ENCODE measurements at regions not wholly inside any gene's neighbourhood (a gene's known extent, or its start where the extent isn't known, plus 50 kb on each side); places are given as distances from the start of the nearest gene placed in this dataset.
"Not testable (repeated sequence)": the region's sequence is repeated elsewhere in the genome, so short reads cannot be mapped to it uniquely, and the experiment has no call there.

DNA sequence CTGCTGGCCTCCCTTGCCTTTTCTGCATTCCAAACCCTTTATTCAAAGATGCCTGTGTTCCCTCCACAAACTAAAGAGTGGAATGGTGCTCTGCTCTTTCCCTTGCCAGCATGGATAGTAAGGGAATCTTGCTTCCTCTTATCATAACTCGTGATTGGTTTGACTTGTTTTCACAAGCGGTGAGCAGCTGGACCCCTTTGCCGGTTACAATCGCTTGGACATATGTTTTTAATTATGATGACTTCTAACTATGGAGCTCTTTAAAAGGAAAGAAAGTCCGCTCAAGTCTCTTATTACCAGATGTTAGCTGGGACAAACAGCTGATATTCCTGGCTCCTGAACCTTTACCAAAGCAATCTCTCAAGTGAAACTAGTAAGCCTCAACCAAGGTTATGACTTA, 1094.7 kb downstream of the UQCRFS1 start:
- no peak for TF ChIP-seq ZNF274 (IDR thresholded peaks at IDR 0.05; ENCODE audit: low read depth, low read length)
- no peak overlapping the region for H3K4me3 ChIP-seq (ENCODE audit: low read length)

DNA sequence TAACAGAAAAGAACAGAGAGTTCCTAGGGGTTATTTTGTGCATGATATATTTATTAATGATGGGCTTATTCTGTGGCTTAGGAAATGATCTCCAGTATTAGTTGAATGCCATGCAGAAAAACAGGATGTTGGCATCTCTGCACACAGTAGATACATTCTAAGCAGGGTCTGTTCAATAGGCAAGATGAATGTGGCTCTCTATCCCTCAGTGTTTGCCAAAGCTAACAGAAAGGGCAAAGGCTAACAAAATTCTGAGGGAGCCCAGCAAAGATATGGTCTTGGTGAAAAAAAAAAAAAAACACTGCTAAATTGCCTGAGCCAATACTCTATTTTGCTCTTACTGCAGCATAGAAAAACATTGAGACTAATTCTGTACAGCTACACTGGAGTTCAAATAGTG, 1095.8 kb downstream of the UQCRFS1 start:
- H3K4me3 ChIP-seq (ENCODE audit: low read length), result no peak overlapping the region
- TF ChIP-seq ZNF274 (IDR thresholded peaks at IDR 0.05; ENCODE audit: low read depth, low read length), result no peak

DNA sequence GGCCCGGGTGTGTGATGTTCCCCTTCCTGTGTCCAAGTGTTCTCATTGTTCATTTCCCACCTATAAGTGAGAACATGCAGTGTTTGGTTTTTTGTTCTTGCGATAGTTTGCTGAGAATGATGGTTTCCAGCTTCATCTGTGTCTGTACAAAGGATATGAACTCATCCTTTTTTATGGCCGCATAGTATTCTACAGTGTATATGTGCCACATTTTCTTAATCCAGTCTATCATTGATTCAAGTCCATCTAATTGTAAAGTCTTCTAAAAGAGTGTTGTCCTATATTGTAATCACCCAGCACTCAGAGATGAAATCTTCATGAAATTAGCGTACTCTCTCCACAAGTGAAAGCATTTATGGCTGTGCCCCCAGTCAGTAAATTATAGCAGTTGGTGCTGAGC, 1096.6 kb downstream of the UQCRFS1 start:
- not testable (repeated sequence) for H3K4me3 ChIP-seq (ENCODE audit: low read length)

DNA sequence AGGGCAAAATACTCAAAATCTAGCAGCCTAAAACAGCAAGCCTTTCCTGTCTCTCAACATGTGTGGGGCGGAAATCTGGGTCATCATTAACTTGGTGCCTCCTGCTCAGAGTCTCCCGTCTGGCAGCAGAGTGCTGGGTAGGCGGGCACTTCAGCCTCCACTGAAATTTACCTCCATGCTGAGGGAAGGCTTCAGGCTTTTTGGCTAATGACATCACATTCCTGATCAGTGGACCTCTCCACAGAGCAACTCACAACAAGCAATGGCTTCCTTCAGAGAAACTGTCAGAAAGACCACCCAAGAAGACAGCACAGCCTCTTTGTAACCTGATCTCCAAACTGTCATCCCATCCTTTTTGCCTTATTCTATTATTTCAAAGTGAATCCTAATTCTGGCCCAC, 1109.0 kb downstream of the UQCRFS1 start:
- no peak for TF ChIP-seq ZNF274 (IDR thresholded peaks at IDR 0.05; ENCODE audit: low read depth, low read length)
- H3K4me3 ChIP-seq (ENCODE audit: low read length), result no peak overlapping the region

DNA sequence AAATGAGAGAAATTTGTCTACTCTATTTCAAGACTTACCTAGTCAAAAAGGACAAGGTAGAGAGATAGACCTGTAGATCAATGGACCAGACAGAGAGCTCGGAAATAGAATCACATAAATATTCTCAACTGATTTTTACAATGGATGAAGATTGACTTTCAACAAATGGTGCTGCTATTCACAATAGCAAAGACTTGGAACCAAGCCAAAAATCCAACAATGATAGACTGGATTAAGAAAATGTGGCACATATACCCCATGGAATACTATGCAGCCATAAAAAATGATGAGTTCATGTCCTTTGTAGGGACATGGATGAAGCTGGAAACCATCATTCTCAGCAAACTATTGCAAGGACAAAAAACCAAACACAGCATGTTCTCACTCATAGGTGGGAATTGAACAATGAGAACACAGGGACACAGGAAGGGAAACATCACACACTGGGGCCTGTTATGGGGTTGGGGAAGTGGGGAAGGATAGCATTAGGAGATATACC, 1128.2 kb downstream of the UQCRFS1 start:
- H3K4me3 ChIP-seq (ENCODE audit: low read length), result not testable (repeated sequence)

DNA sequence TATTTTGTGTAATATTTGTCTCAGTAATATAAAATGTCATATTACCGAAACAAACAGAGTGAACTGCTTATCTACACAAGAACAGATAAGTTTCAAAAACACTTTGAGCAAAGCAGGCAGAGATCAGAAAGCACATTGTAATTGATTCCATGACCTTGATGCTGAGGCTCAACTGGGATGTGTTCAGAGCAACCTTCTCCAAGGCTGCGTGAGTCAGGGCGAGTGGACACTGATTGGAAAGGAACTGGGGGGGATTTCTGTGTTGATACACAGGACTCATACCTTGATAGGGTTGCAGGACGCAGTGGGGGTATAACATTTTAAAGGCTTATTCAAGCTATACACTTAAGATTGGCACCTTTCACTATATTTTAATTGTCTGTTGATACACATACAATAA, 1136.3 kb downstream of the UQCRFS1 start:
- H3K4me3 ChIP-seq (ENCODE audit: low read length), result no peak overlapping the region
- no peak for TF ChIP-seq ZNF274 (IDR thresholded peaks at IDR 0.05; ENCODE audit: low read depth, low read length)

DNA sequence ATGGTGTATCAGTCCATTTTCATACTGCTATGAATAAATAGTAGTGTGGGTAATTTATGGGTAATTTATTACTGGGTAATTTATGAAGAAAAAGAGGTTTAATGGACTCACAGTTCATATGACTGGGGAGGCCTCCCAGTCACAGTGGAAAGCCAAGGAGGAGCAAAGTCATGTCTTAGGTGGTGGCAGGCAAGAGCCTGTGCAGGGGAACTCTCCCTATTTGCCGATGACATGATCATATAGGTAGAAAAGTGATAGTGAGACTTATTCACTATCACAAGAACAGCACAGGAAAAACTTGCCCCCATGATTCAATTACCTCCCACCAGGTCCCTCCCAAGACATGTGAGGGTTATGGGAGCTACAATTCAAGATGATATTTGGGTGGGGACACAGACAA, 1137.7 kb downstream of the UQCRFS1 start:
- no peak for TF ChIP-seq ZNF274 (IDR thresholded peaks at IDR 0.05; ENCODE audit: low read depth, low read length)
- H3K4me3 ChIP-seq (ENCODE audit: low read length), result no peak overlapping the region

DNA sequence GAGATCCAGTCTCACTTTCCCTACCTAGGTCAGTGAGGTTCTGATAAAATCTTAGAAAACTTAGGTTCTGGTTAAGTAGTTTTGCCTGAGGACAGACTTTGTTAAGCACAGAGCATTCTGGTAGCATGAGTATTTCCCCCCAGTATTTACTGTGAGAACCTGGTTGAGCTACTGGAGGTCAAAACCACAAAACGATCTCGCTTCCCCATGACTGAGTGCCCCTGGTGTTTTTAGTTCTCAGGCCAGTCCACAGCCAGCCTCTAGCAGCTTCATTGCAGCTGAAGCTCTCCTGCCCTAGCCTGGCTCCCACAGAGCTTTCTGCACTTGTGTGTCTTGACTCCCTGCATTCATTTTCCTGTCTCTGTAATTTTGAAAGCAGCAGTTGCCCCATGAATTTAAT, 1138.2 kb downstream of the UQCRFS1 start:
- TF ChIP-seq ZNF274 (IDR thresholded peaks at IDR 0.05; ENCODE audit: low read depth, low read length), result no peak
- H3K4me3 ChIP-seq (ENCODE audit: low read length), result no peak overlapping the region

DNA sequence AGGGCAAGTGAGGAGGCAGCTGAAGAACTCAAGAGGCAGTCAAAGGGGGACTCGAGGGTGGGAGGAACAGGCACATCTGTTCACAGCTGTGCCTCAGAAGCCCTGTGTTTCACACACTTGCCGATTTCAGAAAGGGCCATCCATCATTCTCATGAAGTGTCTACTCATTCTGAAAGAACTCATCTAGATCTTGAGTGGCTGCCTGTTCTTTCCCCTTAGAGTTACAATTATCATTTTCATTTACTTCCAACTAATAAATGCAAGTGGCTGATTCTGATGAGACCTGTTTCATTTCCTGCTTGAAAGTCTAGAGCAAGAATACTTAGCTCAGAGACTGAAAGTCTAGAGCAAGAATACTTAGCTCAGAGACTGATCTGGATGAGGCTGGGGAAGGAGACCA, 1145.1 kb downstream of the UQCRFS1 start:
- TF ChIP-seq ZNF274 (IDR thresholded peaks at IDR 0.05; ENCODE audit: low read depth, low read length), result no peak

DNA sequence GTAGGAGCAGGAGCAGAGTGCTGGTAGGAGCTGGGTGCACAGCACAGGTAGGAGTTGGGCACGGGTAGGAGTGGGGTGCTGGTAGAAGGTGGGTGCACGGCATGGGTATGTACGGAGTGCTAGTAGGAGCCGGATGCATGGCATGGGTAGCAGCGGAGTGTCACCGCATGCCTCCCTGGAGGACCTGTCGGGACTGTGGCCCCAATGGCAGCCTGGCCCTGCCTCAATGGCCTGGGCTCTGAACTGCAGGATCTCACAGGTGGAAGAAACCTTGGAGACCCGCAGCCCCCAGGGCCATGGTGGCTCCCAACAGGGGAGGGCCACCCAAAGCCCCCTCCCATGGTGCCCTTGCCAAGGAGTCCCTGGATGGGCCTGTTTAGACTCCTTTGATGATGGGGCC, 1146.0 kb downstream of the UQCRFS1 start:
- no peak for TF ChIP-seq ZNF274 (IDR thresholded peaks at IDR 0.05; ENCODE audit: low read depth, low read length)
- H3K4me3 ChIP-seq (ENCODE audit: low read length), result no peak overlapping the region

More for the DNA sequence above, 1145.1 kb downstream of the UQCRFS1 start:
- no peak overlapping the region for H3K4me3 ChIP-seq (ENCODE audit: low read length)

DNA sequence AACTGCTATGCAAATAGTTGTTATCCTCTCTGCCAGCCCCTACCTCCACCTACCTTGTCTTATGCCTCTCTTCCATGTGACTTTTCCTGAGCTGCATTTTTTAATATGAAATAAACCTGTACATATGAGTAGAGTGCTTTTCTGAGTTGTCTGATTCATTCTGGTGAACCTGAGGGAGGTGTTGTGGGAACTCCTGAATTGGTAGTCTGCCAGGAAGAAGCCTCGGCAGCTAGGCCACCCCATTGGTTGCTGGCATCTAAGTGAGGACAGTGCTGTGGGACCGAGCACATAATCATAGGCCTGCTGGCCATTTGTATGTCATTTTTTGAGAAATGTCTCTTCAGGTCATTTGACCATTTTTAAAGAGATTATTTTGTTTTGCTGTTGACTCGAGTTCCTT, 1146.8 kb downstream of the UQCRFS1 start:
- no peak overlapping the region for H3K4me3 ChIP-seq (ENCODE audit: low read length)
- no peak for TF ChIP-seq ZNF274 (IDR thresholded peaks at IDR 0.05; ENCODE audit: low read depth, low read length)

DNA sequence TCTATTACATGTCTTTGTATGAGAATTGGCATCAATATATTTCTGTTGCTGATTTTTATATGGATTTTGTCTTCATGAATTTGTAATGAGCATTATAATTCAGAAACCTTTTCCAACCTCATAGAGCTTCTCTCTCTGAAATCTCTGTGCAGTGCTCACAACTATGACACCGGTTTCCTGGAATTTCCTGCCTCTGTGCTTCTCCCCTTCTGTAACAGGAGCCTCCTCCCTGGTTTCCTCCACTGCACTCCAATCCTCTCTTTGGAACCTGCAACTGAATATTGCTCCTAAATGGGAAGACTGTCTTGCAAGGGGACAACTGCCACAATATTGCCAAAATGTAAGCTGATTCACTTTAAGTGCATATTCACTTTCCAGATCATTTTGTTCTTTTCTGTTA, 1147.9 kb downstream of the UQCRFS1 start:
- no peak overlapping the region for H3K4me3 ChIP-seq (ENCODE audit: low read length)
- TF ChIP-seq ZNF274 (IDR thresholded peaks at IDR 0.05; ENCODE audit: low read depth, low read length), result no peak

DNA sequence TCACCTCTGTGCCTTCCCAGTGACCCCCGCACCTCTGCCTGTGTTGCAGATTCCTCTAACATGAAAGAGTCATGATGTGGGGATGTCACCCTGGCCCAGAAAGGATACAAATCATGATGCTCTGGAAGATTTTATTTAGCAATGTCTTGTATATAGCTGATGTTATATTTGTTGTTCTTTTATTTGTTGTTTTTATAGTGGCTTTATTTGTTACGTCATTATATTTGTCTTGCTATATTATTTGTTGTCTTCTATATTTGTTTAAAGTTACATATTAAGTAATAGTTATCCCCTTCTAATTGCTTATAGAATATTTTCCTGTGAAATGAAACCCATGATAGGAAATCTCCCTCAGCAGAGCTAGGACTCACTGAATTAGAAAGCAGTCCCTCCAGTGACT, 1149.2 kb downstream of the UQCRFS1 start:
- H3K4me3 ChIP-seq (ENCODE audit: low read length), result no peak overlapping the region
- TF ChIP-seq ZNF274 (IDR thresholded peaks at IDR 0.05; ENCODE audit: low read depth, low read length), result no peak

DNA sequence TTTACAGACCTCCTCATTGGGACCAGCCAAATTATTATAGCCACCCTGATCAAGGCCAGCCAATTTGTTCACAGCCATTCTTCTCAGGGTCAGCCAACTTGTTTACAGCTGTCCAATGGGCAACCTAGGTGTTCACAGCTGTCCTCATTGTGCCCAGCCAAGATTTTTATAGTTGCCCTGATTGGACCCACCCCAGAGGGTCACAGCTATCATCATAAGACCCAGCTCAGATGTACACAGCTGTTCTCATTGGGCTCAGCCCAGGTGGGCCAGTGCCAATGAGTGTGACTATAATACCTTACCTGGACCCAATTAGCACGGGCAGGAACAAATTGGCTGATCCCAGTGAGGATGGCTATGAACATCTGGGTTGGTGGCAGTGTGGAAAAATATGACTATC, 1151.8 kb downstream of the UQCRFS1 start:
- no peak overlapping the region for H3K4me3 ChIP-seq (ENCODE audit: low read length)
- TF ChIP-seq ZNF274 (IDR thresholded peaks at IDR 0.05; ENCODE audit: low read depth, low read length), result no peak

DNA sequence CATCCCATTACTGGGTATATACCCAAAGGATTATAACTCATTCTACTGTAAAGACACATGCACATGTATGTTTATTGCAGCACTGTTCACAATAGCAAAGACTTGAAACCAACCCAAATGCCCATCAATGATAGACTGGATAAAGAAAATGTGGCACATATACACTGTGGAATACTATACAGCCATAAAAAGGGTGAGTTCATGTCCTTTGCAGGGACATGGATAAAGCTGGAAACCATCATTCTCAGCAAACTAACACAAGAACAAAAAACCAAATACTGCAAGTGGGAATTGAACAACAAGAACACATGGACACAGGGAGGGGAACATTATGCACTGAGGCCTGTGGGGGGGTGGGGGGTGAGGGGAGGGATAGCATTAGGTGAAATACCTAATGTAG, 1155.9 kb downstream of the UQCRFS1 start:
- H3K4me3 ChIP-seq (ENCODE audit: low read length), result not testable (repeated sequence)

DNA sequence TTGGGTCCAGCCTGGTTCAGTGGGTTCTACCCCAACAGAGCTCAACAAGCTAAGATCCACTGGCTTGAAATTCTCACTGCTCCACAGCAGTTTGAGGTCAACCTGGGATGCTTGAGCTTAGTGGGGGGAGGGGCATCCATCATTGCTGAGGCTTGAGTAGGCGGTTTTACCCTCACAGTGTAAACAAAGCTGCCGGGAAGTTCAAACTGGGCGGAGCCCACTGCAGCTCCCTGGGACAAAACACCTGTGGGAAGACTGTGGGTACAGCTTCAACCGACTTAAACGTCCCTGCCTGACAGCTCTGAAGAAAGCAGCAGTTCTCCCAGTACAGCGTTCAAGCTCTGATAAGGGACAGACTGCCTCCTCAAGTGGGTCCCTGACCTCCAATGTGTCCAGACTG, 1161.9 kb downstream of the UQCRFS1 start:
- no peak overlapping the region for H3K4me3 ChIP-seq (ENCODE audit: low read length)
- TF ChIP-seq ZNF274 (IDR thresholded peaks at IDR 0.05; ENCODE audit: low read depth, low read length), result no peak

DNA sequence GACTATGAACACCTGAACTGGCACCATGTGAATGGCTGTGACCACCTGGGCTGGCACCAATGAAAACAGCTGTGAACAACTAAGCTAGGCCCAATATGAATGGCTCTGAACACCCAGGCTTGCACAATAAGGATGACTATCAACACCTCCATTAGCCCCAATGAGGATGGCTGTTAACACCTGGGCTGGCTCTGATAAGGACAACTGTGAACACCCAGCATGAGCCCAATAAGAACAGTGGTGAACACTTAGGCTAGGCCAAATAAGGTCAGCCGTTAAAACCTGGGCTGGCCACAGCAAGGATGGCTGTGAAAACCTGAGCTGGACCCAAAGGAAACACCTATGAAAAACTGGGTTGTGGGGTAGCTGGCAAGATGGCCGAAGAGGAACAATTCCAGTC, 1163.1 kb downstream of the UQCRFS1 start:
- H3K4me3 ChIP-seq (ENCODE audit: low read length), result no peak overlapping the region

More for the DNA sequence above, 1163.1 kb downstream of the UQCRFS1 start:
- TF ChIP-seq ZNF274 (IDR thresholded peaks at IDR 0.05; ENCODE audit: low read depth, low read length), result no peak

All from GM08714 (cell line).